Neural crest cell (in vitro differentiated cells): ENCODE measurements at regions not wholly inside any gene's neighbourhood (a gene's known extent, or its start where the extent isn't known, plus 50 kb on each side); places are given as distances from the start of the nearest gene placed in this dataset.
"Not testable (repeated sequence)": the region's sequence is repeated elsewhere in the genome, so short reads cannot be mapped to it uniquely, and the experiment has no call there.

ENCODE experiments used
- DNase-seq: peaks from one replicate; pipeline ENCODE4 v3.0.0; 2021; ENCODE audit warnings: low read depth, mixed read lengths, low spot score
- H3K27ac Mint-ChIP-seq: one replicate; pipeline ENCODE4 v1.8.0; 2021; ENCODE audit warnings: mild to moderate bottlenecking, mixed read lengths; ENCODE audit not compliant: unreplicated experiment
- H3K27me3 Mint-ChIP-seq: 2 replicates; pipeline ENCODE4 v1.8.0; 2021; ENCODE audit warnings: low read depth, mild to moderate bottlenecking, mixed read lengths
- H3K36me3 Mint-ChIP-seq: 2 replicates; pipeline ENCODE4 v1.8.0; 2021; ENCODE audit warnings: low read depth, mild to moderate bottlenecking, mixed read lengths
- H3K4me1 Mint-ChIP-seq: 2 replicates; pipeline ENCODE4 v1.8.0; 2021; ENCODE audit warnings: mixed read lengths
- H3K4me3 Mint-ChIP-seq: one replicate; pipeline ENCODE4 v1.8.0; 2021; ENCODE audit warnings: mild to moderate bottlenecking, mixed read lengths
- H3K9me3 Mint-ChIP-seq: 2 replicates; pipeline ENCODE4 v1.8.0; 2021; ENCODE audit warnings: mixed read lengths
- TF ChIP-seq, protein P1 (sequence below): fragments of 200-600 bp; sonication (generic); conservative IDR thresholded peaks from 2 replicates; pipeline ENCODE4 v1.5.0; 2021; ENCODE audit warnings: antibody characterized with exemption, mild to moderate bottlenecking

DNA sequence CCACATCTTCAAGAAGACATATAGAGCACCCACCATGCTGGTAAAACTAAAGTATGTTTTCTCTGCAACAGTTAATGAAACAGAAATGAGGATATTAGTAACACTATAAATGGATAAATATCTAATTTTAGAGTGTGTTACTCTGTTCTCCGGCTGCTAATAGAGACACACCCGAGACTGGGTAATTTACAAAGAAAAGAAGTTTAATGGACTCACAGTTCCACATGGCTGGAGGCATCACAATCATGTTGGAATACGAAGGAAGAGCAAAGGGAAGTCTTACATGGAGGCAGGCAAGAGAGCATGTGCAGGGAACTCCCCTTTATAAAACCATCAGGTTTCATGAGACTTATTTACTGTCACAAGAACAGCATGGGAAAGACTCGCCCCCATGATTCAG lies 287.2 kb downstream of the SRGAP2C start:
- Mint-ChIP-seq H3K9me3 (peaks cover 10% of the 10 kb centered on the region), H3K27me3 (no peaks in the 10 kb centered on the region), H3K27ac (no peak overlapping the region), H3K4me3 (no peak overlapping the region), H3K4me1 (peaks cover 18% of the 10 kb centered on the region), H3K36me3 (peaks cover 3% of the 10 kb centered on the region)
- DNase-seq = no peak
- TF ChIP-seq, protein P1, sequence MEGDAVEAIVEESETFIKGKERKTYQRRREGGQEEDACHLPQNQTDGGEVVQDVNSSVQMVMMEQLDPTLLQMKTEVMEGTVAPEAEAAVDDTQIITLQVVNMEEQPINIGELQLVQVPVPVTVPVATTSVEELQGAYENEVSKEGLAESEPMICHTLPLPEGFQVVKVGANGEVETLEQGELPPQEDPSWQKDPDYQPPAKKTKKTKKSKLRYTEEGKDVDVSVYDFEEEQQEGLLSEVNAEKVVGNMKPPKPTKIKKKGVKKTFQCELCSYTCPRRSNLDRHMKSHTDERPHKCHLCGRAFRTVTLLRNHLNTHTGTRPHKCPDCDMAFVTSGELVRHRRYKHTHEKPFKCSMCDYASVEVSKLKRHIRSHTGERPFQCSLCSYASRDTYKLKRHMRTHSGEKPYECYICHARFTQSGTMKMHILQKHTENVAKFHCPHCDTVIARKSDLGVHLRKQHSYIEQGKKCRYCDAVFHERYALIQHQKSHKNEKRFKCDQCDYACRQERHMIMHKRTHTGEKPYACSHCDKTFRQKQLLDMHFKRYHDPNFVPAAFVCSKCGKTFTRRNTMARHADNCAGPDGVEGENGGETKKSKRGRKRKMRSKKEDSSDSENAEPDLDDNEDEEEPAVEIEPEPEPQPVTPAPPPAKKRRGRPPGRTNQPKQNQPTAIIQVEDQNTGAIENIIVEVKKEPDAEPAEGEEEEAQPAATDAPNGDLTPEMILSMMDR = no peak

DNA sequence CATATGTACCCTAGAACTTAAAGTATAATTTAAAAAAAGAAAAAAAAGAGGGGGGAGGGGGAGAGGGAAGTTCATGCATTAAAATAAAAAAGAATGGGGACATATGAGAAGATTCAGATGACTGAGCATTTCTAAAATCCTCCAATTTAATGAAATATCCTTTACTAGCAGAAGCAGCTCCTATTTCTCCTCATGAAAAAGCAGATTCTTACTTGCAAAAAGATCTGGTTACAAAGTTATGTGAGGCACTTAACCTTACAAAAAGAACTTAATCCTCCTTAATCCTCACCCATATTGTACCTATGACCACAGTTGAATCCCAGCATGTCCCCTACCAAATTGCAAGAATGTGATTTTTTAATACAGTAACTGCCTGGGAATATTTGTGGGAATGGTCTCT lies 298.5 kb downstream of the SRGAP2C start:
- Mint-ChIP-seq H3K4me1 (no peaks in the 10 kb centered on the region), H3K9me3 (peaks cover 8% of the 10 kb centered on the region), H3K4me3 (no peak overlapping the region), H3K27ac (no peak overlapping the region), H3K36me3 (no peaks in the 10 kb centered on the region), H3K27me3 (no peaks in the 10 kb centered on the region)
- DNase-seq = no peak
- TF ChIP-seq, protein P1 = no peak

DNA sequence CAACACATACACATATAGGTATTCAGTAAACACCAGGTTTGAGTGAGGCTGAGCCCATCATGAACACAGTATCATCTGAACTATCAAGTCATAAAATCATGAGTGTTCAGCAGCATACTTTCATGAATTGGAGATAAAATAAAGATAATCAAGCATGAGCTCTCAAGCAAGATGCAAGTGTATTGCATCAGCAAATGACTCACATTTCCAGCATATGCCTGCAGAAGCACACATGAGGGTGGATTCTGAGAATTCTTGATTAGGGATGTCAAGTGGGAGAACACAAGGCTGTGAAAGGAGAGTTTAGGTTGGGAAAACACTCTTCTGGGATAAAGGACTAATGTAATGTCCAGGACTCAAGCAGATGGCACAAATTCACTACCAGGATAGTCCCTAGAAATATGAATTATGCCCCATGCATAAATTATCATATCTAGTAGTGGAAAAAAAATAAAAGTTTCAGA lies 299.2 kb downstream of the SRGAP2C start:
- Mint-ChIP-seq H3K4me3 (no peak overlapping the region), H3K9me3 (peaks cover 8% of the 10 kb centered on the region), H3K36me3 (no peaks in the 10 kb centered on the region), H3K4me1 (no peaks in the 10 kb centered on the region), H3K27ac (no peak overlapping the region), H3K27me3 (no peaks in the 10 kb centered on the region)
- DNase-seq = no peak
- TF ChIP-seq, protein P1 = no peak

DNA sequence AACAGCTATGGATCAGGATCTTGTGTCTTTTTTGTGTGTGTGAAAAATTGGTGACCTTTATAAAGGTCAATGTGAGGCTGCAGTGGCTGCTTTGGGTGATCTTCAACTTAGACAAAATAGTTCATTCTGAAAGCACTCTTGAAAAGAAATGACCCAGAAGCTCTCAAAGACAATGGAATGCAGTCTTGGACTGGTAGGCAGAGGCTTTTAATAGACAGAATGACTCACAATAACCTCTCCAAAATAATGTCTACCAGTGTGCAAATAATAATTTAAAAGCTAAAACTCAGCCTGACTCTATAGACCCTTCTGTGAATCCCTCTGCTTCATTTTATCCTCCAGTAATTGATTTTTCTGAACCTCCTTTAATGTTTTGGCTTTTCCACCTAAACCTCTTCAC lies 310.0 kb downstream of the SRGAP2C start:
- H3K4me1 Mint-ChIP-seq, H3K27ac Mint-ChIP-seq, H3K27me3 Mint-ChIP-seq, H3K9me3 Mint-ChIP-seq, H3K4me3 Mint-ChIP-seq, H3K36me3 Mint-ChIP-seq, DNase-seq: not testable (repeated sequence)

DNA sequence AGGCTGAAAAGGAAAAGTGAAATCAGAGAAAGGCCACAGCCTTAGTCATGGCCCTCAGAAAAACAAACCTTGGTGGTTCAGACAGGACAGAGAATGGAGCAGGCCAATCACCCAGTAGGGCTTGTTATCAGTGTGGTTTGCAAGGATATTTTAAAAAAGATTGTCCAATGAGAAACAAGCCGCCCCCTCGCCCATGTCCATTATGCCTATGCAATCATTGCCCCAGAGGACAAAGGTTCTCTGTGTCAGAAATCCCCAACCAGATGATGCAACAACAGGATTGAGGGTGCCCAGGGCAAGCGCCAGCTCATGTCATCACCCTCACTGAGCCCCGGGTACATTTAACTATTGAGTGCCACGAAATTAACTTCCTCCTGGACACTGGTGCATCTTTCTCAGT lies 326.7 kb downstream of the SRGAP2C start:
- peaks cover 12% of the 10 kb centered on the region for H3K9me3 Mint-ChIP-seq
- not testable (repeated sequence) for H3K27ac Mint-ChIP-seq, H3K4me3 Mint-ChIP-seq, H3K27me3 Mint-ChIP-seq, DNase-seq, H3K4me1 Mint-ChIP-seq
- peaks cover 12% of the 10 kb centered on the region for H3K36me3 Mint-ChIP-seq

DNA sequence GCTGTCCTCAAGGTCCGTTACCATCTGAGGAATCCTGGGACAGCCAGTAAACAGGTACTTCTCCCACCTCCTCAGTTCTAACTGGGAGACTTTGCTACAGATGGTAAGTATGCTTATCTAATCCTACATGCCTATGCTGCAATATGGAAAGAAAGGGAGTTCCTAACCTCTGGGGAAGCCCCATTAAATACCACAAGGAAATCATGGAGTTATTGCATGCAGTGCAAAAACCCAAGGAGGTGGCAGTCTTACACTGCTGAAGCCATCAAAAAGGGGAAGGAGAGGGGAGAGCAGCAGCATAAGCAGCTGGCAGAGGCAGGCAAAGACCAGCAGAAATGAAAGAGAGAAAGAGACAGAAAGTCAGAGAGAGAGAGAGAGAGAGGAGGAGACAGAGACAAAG lies 327.1 kb downstream of the SRGAP2C start:
- not testable (repeated sequence) for H3K27ac Mint-ChIP-seq, H3K4me1 Mint-ChIP-seq, DNase-seq, H3K4me3 Mint-ChIP-seq, H3K36me3 Mint-ChIP-seq, H3K27me3 Mint-ChIP-seq
- peaks cover 11% of the 10 kb centered on the region for H3K9me3 Mint-ChIP-seq

DNA sequence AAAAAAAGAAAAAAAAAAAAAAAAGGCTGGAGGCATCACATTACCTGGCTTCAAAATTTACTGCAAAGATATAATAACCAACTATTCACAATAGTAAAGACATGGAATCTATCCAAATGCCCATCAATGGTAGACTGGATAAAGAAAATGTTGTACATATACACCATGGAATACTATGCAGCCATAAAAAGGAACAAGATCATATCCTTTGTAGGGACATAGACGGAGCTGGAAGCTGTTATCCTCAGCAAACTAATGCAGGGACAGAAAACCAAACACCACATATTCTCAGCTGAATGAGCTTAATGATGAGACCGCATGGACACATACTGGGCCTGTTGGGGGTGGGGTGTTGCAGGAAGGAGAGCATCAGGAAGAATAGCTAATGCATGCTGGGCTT lies 330.5 kb downstream of the SRGAP2C start:
- TF ChIP-seq, protein P1 = no peak
- Mint-ChIP-seq H3K9me3 (peaks cover 8% of the 10 kb centered on the region), H3K27me3 (no peaks in the 10 kb centered on the region), H3K4me3 (no peak overlapping the region), H3K4me1 (peaks cover 25% of the 10 kb centered on the region), H3K27ac (no peak overlapping the region), H3K36me3 (peaks cover under 1% of the 10 kb centered on the region)
- no peak for DNase-seq
